ENCODE measurements at regions not wholly inside any gene's neighbourhood (a gene's known extent, or its start where the extent isn't known, plus 50 kb on each side); places are given as distances from the start of the nearest gene placed in this dataset.

DNA sequence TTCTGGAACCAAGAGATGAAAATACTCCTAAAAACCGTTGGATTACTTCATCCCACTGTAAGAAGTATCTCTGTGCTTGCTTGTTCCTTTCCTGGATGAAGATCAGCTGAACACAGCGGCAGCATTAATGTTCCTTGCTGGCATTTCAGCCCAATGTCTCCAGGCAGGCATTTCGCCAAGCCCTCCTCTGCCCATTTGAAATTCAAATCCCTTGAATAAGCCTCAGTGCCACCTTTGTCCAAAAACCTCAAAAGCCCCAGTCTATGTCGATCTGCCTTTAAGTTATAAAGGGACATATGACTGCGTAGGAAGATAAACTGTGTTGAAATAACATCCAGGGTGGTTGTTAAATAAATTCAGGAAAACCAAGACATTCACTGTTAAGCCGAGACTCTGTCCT lies 156.8 kb upstream of the PDZRN3 start:
- TF ChIP-seq, protein P1, sequence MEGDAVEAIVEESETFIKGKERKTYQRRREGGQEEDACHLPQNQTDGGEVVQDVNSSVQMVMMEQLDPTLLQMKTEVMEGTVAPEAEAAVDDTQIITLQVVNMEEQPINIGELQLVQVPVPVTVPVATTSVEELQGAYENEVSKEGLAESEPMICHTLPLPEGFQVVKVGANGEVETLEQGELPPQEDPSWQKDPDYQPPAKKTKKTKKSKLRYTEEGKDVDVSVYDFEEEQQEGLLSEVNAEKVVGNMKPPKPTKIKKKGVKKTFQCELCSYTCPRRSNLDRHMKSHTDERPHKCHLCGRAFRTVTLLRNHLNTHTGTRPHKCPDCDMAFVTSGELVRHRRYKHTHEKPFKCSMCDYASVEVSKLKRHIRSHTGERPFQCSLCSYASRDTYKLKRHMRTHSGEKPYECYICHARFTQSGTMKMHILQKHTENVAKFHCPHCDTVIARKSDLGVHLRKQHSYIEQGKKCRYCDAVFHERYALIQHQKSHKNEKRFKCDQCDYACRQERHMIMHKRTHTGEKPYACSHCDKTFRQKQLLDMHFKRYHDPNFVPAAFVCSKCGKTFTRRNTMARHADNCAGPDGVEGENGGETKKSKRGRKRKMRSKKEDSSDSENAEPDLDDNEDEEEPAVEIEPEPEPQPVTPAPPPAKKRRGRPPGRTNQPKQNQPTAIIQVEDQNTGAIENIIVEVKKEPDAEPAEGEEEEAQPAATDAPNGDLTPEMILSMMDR (IDR thresholded peaks at IDR 0.05): no peak
- TF ChIP-seq ATF1 (CRISPR knock-in tag; IDR thresholded peaks at IDR 0.05): no peak
